Tibial artery (tissue), 4 donors: ENCODE measurements at regions not wholly inside any gene's neighbourhood (a gene's known extent, or its start where the extent isn't known, plus 50 kb on each side); places are given as distances from the start of the nearest gene placed in this dataset.

Experiments used
- DNase-seq, 2 donors: peaks; one replicate each; pipeline ENCODE4 v3.0.0-alpha.2; 2019
- H3K27ac ChIP-seq, 2 donors: fragments of 200-600 bp; sonication (generic) in 1 of 2; 1 replicate in 1 of 2; 2 replicates in 1 of 2; pipeline ENCODE4 v1.5.1; 2018 to 2019; ENCODE audit warnings: mild to moderate bottlenecking in 1 of 2
- H3K27me3 ChIP-seq, 2 donors: fragments of 200-600 bp; sonication (generic) in 1 of 2; one replicate each; pipeline versions ENCODE4 v1.5.1 to v1.6.0; 2016 to 2019
- H3K36me3 ChIP-seq, 3 donors: fragments of 200-600 bp; sonication (generic) in 2 of 3; one replicate each; pipeline ENCODE4 v1.5.1; 2016 to 2019; ENCODE audit warnings: mild to moderate bottlenecking in 2 of 3
- H3K4me1 ChIP-seq, 4 donors: fragments of 200-600 bp; sonication (generic) in 2 of 4; 1 replicate in 3 of 4; 2 replicates in 1 of 4; pipeline ENCODE4 v1.5.1; 2016 to 2019
- H3K4me3 ChIP-seq, 2 donors: fragments of 200-600 bp; sonication (generic) in 1 of 2; 1 replicate in 1 of 2; 2 replicates in 1 of 2; pipeline ENCODE4 v1.5.1; 2018 to 2019; ENCODE audit warnings: mild to moderate bottlenecking in 2 of 2
- H3K9me3 ChIP-seq, 3 donors: fragments of 200-600 bp; sonication (generic) in 1 of 3; one replicate each; pipeline ENCODE4 v1.5.1; 2016 to 2019
- intact Hi-C: fragments of 100-400 bp; cut with DNase I; formaldehyde crosslinking; loops from one replicate; pipeline ENCODE4 v1.15.0; 2023; ENCODE audit warnings: low total_unique reads
- TF ChIP-seq, protein P1 (sequence below), 2 experiments: fragments of 200-600 bp in 1 of 2; fragments of 450-650 bp in 1 of 2; IDR thresholded peaks; one replicate each; pipeline ENCODE4 v1.5.1; 2017 to 2019; ENCODE audit warnings: antibody characterized with exemption in 2 of 2, mild to moderate bottlenecking in 1 of 2, moderate library complexity in 1 of 2

DNA sequence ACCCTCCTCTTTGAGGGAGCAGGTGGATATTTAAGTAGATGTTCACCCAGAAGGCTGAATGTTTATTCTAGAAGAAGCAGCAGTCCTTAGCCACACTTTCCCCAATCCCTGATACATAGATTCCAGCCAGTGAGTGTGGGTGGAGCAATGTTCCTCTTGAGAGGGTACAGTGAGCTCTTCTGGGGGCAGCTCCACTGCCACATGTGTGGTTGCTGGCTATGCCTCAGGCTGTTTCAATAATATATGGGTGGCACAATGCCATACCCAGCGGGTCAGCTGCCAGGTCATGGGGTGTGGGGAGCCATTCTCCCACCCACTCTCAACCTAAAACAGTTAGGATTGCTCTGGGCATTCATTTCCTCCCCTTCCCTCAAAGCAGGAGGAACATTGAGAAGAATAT is 61.6 kb upstream of the DAB2 start:
- TF ChIP-seq, protein P1, sequence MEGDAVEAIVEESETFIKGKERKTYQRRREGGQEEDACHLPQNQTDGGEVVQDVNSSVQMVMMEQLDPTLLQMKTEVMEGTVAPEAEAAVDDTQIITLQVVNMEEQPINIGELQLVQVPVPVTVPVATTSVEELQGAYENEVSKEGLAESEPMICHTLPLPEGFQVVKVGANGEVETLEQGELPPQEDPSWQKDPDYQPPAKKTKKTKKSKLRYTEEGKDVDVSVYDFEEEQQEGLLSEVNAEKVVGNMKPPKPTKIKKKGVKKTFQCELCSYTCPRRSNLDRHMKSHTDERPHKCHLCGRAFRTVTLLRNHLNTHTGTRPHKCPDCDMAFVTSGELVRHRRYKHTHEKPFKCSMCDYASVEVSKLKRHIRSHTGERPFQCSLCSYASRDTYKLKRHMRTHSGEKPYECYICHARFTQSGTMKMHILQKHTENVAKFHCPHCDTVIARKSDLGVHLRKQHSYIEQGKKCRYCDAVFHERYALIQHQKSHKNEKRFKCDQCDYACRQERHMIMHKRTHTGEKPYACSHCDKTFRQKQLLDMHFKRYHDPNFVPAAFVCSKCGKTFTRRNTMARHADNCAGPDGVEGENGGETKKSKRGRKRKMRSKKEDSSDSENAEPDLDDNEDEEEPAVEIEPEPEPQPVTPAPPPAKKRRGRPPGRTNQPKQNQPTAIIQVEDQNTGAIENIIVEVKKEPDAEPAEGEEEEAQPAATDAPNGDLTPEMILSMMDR (IDR thresholded peaks at IDR 0.05): no peak
- H3K4me3 ChIP-seq: no peak overlapping the region
- no peaks in the 10 kb centered on the region for H3K36me3 ChIP-seq
- intact Hi-C loops: no loop called here
- peaks cover 0 to 11% (median 0%) of the 10 kb centered on the region in 3 donors for H3K9me3 ChIP-seq
- no peaks in the 10 kb centered on the region for H3K4me1 ChIP-seq
- no peak for DNase-seq
- no peak overlapping the region for H3K27ac ChIP-seq
- no peaks in the 10 kb centered on the region for H3K27me3 ChIP-seq

DNA sequence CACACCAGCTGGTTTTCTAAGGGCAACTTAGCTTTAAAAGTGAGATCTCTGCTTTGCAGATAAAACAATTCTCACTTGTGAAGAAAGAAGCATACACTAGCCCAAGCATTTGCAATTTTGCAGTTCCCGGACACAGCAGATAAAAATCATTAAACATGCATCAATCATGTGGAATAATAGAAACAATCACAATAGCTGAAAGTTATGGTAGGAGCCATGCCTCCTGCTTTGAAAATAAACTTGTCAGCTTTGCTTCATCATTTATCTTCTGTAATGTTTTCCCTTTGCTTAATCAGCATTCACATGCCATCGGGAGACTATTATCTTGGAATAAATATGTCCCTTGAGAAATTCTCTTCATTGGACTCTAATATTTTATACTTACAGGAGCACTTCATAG is 60.3 kb upstream of the DAB2 start:
- Histone ChIP-seq H3K4me3 (no peak overlapping the region), H3K36me3 (no peaks in the 10 kb centered on the region), H3K27me3 (no peaks in the 10 kb centered on the region), H3K4me1 (no peaks in the 10 kb centered on the region), H3K9me3 (no peaks in the 10 kb centered on the region), H3K27ac (no peak overlapping the region)
- TF ChIP-seq, protein P1 (IDR thresholded peaks at IDR 0.05): no peak
- intact Hi-C loops: no loop called here
- DNase-seq: no peak

DNA sequence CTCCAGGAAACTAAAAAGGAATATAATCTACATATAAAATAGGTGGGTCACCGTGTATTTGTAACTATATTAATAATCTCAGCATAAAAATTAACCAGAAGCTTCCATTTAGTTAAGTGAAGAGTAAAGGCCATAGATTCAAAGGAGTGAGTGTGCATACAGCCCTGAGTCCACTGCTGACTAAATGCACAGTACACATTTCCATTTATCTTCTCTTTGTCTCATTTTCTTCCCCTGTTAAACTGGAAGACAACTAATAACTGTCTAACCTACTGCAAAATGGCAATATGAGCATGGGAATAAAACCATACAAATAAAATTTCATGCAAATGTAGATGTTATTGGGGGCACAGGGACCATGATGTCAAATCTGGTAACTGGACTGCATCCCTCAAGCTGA is 59.9 kb upstream of the DAB2 start:
- Histone ChIP-seq H3K4me3 (no peak overlapping the region), H3K9me3 (no peaks in the 10 kb centered on the region), H3K36me3 (no peaks in the 10 kb centered on the region), H3K27me3 (no peaks in the 10 kb centered on the region), H3K27ac (no peak overlapping the region), H3K4me1 (peaks cover 0 to 1% (median 0%) of the 10 kb centered on the region in 4 donors)
- intact Hi-C loops: no loop called here
- TF ChIP-seq, protein P1 (IDR thresholded peaks at IDR 0.05): no peak
- DNase-seq: no peak

DNA sequence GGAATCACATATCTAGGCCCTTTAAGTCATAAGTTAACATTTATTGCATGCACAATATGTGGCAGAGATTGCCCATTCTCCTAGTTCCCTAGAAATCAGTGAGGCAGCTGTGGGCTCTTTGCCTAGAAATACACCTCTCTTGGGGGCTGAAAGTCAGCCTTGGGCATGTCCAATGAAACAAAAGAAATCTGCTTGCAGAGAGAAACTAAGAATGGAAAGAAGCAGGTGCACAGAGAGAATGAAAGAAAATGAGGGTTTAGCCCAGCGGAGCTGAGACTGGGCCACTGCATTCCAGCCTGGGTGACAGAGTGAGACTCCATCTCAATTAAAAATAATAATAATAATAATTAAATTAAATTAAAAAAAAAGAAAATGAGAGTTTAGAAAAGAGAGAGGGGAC is 57.3 kb upstream of the DAB2 start:
- Histone ChIP-seq H3K36me3 (no peaks in the 10 kb centered on the region), H3K27me3 (no peaks in the 10 kb centered on the region), H3K9me3 (no peaks in the 10 kb centered on the region), H3K4me3 (no peak overlapping the region), H3K27ac (no peak overlapping the region), H3K4me1 (peaks cover 0 to 15% (median 1%) of the 10 kb centered on the region in 4 donors)
- no peak for DNase-seq
- TF ChIP-seq, protein P1 (IDR thresholded peaks at IDR 0.05): no peak
- intact Hi-C loops: no loop called here

DNA sequence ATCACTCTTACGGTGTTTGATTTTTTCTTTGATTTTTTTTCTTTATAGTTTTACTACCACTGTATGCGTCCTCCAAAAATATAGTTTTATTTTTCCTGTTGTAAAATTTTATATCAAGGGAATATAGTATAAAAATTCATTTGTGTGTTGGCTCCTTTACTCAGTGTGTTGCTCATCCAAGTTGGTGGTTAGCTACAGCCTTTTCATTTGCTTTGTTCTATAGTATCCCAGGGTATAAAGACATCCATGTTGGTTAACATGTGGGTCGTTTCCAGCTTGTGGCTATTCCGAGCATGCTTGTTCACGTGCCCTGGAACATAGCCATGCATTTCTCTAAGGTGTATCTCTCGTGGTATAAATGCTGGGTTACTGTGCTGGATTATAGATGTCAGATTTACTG is 54.8 kb upstream of the DAB2 start:
- no peak overlapping the region for H3K27ac ChIP-seq

More for the DNA sequence above, 54.8 kb upstream of the DAB2 start:
- DNase-seq: no peak
- peaks cover 0 to 40% (median 10%) of the 10 kb centered on the region in 4 donors for H3K4me1 ChIP-seq
- no peak overlapping the region for H3K4me3 ChIP-seq
- no peaks in the 10 kb centered on the region for H3K27me3 ChIP-seq
- TF ChIP-seq, protein P1 (IDR thresholded peaks at IDR 0.05): no peak
- no peaks in the 10 kb centered on the region for H3K36me3 ChIP-seq
- intact Hi-C loops: no loop called here
- no peaks in the 10 kb centered on the region for H3K9me3 ChIP-seq
